ENCODE measurements at regions not wholly inside any gene's neighbourhood (a gene's known extent, or its start where the extent isn't known, plus 50 kb on each side); places are given as distances from the start of the nearest gene placed in this dataset.

DNA sequence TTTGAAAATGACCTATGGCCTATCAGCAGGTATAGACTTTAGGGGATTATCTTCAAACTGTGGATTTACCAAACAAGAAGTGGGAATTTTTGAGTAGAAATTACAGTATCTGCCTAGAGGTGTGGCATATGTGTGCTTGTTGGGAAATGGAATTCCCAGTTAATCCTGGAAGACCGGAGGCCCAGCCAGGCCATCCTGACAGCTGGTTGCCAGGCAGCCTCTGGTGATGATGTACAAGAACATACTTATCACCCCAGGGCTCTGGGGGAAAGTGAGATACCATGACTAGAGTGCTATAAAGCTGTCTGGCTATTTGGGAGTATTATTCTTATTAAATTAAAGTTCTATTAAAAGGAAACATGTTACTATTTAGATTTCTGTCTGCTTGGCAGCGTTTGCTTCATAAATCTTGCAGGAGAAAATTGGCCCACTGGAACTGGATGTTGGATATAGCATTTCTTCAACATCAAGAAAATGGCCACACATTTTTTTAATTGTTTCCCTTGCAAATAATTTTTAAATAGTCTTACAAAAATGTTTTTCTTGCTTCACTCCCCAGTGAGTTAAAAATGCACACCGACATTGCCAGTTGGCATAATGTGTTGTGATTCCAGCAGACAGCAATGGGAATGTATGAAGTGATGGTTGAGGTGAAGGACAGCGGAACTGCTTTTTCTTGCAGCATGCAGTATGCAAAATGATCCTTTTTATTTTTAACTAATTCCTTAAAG lies 187.8 kb downstream of the MYLK4 start:
- DNase-seq: no peak

DNA sequence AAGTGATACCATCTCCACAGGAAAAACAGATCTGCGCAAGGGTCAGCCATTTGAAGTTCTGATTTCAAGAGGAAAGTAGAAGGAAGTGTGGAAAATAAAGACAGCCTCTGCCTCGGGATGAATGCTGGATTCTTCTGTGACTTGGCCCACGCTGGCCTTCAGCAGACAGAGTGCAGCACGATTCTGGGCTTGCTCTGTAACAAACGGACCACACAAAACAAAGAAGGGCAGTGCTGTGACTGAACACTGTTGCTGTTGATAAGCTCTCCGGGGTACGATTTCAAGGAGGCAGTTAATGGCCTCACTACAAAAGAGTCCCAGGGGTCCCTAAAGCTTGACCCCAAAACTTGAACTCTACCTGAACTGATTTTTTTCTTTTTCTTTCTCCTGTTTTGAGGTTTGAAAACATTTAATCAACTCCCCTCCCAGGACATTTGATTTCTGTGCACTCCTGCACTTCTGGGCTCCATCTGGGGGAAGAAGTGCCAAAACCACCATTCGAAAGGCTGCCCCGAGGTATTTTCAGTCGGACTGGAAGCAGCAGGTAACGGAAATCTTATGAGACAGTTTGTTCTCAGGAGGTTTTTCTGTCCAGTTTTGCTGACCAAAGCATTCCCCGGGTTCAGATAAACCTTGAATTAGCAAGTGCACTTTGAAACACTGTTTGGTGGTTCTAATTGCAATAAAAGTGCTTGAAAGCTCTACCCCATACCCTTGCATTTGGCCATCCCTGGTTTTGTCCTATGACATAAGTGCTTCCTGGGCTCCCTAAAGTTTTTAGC lies 189.6 kb downstream of the MYLK4 start:
- DNase-seq: no peak

DNA sequence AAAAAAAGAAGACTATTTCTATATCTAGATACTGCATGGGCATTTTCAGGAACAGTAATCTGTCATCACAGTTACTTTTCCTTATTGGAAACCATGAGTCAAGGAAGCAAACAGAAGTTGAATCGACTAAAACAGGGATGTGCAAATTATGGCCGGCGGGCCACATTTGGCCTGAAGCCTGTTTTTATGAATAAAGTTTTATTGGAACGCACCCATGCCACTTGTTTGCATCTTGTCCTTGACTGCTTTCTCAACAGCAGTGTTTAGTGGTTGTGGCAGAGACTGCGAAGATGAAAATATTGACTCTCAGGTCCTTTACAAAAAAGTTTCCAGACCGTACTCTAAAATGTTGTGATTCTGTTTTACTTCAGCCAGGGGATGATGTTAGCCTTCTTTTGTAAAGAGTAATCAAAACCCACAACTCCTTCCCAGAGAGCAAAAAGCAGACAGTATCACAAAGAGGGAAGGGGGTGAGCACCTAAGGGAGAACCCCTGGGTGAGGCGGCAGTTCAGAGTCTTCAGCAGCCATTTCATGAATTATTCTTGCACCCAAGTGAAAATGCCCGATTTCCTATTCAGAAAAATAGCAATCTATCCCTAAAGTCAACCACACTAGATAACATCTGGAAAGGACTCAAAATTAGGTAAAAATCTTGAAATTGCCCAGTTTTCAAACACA lies 190.4 kb downstream of the MYLK4 start:
- DNase-seq: no peak

DNA sequence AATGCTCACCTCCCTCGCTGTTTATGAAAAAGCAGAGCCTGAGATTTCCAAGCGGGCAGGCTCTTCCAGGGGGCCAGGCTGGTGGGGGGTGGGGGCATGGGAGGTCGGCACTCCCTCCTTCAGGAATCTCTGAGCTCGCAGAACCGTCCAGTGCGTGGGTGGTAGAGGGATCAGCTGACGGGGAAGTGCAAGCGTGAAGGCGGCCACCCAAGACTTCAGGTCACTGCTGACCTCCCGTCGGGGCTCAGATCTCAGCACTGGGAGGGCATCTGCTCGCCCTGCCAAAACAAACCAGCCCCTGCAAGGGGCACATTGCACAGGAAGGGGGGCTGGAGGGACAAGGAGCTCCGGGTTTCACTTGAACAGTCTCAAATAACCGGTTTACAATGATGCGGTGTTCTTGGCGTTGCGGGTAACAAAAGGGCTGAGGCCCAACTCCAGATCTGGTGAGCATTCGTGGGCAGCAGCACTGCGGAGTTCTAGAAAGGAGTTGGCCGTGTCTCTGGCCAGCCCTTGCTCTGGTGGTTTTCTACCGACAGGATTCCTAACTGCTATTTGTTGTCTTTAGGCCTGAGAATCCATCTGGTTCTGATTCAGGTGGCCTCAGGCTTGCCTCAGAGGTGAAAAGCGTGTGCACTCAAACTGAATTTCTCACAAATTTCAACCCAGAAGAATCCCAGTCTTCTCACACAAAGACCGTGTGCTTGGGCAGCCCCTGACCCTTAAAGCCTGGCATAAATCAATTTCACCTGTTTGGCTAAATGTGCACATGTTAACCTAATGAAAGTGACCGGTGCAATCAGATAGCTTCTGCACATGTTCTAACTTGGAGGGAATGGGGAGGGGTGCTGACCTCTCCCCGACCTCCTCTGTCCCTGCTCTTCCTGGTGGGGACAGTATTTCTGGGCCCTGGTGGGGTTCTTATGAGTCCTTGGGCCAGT lies 191.6 kb downstream of the MYLK4 start:
- no peak for DNase-seq

DNA sequence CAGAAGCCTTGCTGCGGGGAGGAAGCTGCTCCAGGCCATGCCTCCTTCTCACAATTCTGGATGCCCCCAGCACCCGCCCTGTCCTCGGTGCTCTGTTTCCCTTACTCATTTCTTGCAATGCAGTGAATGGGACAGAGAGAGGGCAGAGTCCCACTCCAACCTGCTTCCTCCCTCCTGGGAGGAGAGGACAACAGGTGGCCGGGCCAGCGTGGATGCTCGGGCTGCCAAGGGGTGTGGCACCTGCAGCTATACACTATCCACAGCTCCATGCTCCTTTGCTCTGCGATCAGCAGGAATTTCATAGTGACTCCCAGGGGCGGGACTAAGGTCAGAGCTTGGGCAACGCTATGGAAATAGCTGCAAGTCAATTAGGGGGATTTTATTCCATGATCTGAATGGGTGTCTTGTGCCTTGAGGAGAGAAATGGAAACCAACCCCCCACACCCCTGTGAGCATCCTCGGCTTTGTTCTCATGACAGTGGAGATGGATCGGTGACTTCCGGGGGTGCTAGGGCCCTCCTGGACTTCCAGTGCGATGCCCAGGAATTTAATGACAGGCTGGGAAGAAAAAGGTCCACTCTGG lies 192.5 kb downstream of the MYLK4 start:
- no peak for DNase-seq

DNA sequence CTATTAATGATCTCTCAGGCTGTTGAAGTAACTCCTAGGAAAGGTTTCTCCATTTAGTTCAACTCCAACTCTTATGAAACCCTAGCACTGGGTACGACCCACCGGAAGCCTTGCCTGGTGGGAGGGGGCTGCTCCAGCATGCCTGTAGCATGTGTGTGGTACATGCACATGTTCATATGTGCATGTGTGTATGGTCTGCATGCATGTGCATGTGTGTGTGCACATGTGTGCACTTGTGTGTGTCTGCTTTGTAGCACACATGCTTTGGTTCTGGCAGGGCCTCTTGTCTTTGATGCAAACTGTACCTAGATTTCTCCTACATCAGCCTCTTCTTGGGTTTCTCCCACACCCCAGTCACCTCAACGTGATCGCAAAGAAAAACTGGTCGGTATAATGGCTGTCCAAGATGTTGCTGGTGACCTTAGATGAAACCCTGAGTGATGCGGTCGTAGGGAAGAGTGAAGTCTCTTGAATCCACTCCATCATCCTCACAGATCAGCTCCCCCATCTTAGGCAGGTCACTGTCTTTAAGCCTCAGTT lies 193.5 kb downstream of the MYLK4 start:
- DNase-seq: no peak

DNA sequence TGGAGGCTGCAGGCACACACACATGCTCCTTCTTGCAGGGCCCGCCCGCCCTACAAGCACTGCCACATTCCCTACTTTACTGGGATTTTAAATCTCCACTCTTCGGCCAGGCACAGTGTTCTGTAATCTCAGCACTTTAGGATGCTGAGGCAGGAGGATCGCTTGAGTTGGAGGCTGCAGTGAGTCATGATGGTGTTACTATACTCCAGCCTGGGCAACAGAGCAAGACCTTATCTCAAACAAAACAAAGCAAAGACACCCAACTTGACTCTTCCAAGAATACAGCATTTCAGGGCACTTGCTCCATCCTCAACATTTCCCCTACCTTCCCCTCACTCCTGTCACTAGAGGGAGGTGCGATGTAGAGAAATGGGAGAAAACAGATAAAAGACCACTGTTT lies 194.0 kb downstream of the MYLK4 start:
- DNase-seq: no peak

DNA sequence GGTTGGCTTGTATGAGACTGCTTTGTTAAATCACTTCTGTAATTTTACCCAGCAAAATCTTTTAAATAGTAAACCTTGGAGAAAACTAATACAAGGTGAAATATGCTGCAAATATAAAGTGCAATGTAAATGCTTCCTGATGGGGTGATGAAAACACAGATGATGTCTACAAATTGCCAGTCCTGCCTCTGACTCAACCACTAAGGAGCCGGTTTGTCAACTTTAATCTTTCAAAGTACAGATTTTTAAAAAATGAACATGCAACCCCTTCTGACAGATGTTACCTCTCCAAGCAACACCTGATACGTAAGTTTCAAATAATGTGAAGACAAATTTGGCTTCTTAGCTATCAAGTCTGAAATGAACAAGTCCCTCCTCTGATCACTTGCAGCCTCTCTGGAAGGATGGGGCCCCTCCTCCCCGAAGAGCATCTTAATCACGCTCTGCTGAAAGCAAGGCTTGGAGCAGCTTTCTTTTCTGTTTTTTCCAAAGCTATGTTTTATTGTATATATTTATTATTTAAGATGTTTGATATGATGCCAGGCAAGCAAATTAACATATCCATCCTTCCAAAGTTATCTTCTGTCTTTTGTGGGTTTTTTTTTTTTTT lies 196.0 kb downstream of the MYLK4 start:
- DNase-seq: no peak

DNA sequence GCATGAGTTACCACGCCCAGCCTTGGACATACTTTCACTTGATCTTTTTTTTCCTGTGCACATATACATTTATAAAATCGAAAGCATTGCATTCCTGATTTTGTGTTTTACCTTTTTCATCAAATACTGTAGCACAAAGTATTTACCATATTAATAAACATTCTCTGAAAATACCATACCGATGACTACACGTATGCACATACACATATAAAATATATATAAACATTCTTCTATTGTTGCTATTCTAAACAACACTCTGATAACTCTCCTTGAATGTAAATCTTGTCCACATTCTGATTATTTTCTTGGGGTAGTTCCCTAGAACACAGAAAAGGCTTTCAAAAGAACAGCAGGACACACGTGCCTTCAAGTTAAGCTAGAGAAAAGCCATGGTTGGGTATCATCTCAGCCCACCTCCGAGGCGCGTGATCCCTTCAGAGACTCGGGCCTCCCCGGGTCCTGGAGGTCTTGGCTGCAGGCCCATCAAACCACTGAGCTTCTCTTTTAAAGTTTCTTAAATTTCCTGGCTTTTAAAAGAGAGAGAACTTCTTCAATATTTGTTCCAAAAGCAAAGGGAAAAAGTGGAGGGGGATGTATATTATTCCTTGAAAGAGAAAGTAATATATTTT lies 198.1 kb downstream of the MYLK4 start:
- DNase-seq: no peak

DNA sequence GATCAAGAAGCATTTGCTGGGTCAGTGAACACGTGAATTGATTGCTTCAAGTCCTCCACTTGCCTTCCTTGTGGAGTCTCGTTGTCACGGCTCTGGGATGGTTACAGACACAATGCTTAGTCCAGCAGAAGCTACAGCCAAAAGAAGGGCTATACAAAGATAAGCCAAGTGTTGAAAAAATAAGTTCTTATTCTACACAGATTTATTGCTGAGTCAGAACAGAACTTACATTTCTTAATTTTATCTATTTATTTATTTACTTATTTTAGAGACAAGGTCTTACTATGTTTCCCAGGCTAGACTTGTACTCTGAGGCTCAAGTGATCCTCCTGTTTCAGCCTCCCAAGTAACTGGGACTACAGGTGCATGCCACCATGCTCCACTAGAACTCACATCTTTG lies 199.0 kb downstream of the MYLK4 start:
- DNase-seq: no peak

DNA sequence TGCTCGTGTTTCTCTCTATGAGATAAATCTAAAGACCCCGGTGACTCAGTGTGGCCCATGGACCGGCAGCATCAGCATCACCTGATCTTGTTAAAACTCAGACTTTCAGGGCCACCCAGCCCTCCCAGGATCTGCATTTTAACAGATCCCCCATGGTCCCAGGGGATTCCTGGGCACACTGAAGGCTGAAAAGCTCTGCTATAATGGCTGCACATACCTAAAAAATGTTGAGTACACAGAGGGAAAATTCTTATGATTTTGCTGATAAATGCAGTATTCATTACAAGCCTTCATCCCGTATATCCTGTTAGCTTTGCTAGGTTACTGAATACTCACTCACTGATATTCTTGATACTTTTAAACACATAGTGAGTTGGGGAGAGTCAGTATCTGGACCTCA lies 200.5 kb downstream of the MYLK4 start:
- no peak for DNase-seq

DNA sequence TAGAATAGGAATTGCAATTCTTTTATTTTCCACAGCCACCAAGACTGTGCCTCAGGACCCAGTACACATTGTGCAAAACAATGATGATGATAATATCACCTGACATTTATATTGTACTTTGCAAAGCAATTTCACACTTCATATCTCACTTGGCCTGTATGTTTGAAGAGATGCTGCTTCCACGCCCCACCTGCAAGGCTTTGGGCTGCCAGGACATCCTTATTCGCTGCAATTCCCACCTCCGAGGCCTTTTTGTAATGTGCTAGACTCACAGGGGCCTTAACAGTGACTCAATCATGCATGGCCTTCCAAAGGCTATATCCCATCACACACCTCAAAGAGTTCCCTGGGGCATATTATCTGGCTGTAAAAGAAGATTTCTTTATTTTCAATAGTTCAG lies 200.9 kb downstream of the MYLK4 start:
- DNase-seq: no peak

DNA sequence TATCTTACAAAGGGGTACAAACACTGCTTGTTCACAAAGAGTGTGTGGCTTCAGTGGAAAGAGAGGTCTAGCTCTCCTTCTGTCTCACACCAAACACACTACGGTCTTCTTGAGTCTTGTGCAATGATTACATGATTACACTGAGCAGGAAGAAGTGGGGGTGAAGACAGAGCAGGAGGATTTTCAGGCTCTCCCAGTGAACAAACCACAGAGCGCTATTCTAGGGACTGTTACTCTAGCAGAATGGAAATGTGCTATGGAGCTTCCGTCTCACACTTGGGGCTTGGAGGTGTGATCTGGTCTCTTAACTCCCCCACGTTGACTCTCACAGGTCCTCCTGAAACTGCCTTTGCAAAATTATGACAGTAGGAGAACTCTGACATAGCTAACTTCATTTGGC lies 203.4 kb downstream of the MYLK4 start:
- no peak for DNase-seq

DNA sequence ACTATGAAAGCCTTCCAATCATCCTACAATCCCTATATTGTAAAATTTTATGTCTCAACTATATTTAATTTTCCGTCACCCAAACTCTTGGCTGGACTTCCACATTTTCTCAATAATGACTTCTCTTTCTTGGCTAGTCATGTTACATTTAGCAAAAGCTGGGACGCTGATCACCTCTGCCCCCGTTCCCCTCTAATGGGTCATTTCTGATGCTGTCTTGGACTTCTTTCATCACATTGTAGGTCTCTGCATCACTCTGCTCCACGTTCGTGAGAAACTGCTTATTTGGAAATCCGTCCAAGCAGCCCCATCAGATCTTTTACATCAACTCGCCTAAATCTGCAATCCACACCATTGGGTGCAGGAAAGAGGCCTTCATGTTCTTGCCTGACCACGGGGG lies 203.8 kb downstream of the MYLK4 start:
- no peak for DNase-seq

DNA sequence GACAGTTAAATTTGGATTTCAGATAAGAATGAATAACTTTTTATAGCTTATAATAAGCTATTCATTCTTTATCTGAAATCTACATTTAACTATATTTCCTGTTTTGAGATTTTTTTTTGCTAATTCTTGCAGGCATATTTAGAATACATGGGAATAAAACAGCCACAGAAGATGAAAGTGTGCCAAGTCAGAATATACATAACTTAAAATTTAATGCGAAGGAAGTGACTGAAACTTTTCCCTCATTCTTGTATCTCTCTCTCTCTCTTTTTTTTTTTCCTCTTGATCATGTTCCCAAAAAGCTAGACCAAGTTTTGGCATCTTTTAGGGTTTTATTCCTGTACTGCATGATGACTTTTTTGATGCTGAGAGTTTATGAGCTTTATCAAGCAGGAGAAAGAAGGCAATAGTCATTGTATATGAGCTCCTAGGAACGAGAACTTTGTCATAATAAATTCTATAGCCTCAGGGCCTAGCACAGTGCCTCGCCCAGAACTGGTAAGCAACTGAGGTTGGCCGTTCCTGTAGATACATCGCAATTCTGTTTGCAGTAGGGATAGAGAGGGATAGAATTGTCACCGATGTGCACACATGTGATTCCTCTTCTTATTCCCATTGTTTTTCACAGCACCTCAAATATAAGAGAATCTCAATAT lies 205.2 kb downstream of the MYLK4 start:
- DNase-seq: no peak

DNA sequence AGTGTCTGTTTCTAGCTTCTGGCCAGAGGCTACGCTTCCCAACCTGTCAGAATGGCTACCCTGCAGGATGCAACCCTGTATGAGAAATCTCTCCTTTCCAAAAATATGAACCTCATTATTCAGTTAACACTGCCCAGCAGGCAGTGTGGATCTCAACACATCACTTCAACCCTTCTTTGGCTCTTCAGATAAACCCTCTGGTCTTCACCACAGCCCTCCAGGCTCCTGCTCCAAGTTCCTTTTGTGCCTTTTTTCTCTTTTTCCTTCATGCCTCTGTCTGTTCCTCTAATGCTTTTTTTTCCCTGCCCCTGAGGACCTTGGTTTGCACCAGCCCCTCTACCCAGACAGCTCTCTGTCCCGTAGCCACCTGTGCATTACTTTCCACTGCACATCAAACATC lies 207.4 kb downstream of the MYLK4 start:
- no peak for DNase-seq

DNA sequence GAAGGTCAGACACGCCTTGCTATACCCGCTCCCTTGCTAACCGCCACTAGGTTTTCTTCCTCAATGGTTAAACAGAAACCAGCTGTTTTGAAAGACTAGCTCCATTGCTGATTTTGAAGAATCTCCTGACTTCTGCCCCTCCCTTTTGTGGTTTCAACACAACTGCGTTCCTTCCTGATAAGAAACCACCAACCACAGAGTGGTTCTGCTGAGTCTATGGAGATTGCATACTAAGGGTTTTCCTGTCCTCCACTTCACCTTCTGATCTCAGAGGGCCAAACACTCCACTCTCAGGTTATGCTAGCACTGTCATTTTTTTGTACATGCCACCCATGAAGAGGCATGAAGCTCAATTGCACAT lies 207.9 kb downstream of the MYLK4 start:
- no peak for DNase-seq

DNA sequence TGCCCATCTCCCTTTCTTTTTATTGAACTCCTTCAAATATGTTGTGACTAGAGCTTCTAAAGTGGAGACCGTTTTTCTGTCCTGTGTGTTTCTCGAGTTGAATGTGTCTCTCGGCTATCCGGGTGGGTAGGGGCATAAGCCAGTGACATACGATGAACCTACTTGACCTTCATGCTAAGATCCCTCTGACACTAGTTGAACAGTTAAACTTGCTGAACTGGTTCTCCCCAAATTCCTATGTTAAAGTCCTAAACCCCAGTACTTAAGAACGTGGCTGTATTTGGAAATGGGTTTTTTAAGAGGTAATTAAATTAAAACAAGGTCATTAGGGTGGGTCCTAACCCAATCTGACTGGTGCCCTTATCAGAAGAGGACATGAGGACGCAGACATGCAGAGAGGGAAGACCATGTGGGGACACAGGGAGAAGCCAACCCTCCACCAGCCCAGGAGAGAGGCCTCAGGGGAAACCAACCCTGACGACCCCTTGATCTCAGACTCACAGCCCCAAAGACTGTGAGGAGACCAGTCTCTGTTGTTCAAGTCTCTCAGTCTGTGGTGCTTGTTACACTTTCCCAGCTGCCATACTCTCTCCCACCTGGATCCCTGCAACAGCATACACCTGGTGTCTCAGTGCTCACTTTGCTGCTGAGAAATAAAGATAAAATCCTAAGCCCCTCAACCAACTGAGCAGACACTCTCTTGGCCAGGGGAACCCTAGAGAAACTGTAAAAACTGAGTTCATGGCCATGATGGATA lies 208.4 kb downstream of the MYLK4 start:
- DNase-seq: no peak

DNA sequence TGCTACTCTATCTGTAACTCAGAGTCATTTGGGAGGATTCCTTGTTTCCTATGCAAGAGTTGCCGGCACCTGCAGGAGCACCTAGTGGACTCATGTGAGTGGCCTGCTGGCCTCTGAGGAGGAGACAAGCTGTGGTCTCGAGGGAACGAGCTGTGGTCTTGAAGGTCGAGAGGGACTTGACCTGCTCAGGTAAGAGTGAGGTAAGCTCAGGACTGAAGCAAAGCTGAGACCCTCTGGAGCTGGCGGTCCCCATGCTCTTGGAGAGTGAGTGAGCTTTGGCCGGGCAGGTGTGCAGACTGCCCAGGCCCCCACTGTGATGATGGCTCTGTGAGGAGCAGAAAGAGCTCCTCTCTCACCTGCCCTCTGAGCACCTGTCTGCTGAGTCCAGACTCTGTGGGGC lies 214.3 kb downstream of the MYLK4 start:
- DNase-seq: no peak

DNA sequence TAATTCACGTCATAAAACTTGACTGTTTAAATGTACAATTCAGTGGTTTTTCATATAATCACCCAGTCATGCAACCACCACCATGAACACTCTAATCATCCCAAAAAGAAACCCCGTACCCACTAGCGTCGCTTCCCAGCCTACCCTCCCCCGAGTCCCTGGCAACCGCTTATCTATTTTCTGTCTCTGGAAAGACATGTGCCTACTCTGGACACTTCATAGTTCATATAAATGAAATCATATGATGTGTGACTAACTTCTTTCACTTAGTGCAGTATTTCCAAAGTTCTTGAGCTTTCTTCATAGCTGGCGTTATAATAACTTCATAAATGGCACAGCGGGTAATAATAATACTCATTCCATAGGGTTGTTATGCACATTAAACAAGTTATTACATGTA lies 215.2 kb downstream of the MYLK4 start:
- no peak for DNase-seq

Measured in activated CD4-positive, alpha-beta T cell treated with anti-CD3 and anti-CD28 coated beads for 1 hour (primary cell).